HFF-Myc (cell line): ENCODE measurements at regions not wholly inside any gene's neighbourhood (a gene's known extent, or its start where the extent isn't known, plus 50 kb on each side); places are given as distances from the start of the nearest gene placed in this dataset.
A peak's percentile ranks its signal among the peaks of the same experiment; 100 is the strongest.

ENCODE experiments used
- DNase-seq: peaks from one replicate; pipeline ENCODE4 v3.0.0-alpha.2; 2011; ENCODE audit warnings: low read depth; ENCODE audit errors: extremely low read depth
- H3K4me3 ChIP-seq: replicated peaks from 2 replicates; pipeline ENCODE4 v1.5.1; 2011; ENCODE audit warnings: low read depth, mild to moderate bottlenecking, control low read depth, low read length
- CTCF ChIP-seq: IDR thresholded peaks from 2 replicates; pipeline ENCODE4 v1.5.1; 2012; ENCODE audit warnings: mild to moderate bottlenecking, low read depth, low read length, control low read depth; ENCODE audit errors: missing control alignments

GRCh38 chr2:60311524-60311923, 241.9 kb downstream of the BCL11A start:
- no peak for TF ChIP-seq CTCF
- no peak overlapping the region for H3K4me3 ChIP-seq
- no peak for DNase-seq

- DNase-seq: no peak
- H3K4me3 ChIP-seq: no peak overlapping the region
- no peak for TF ChIP-seq CTCF
These were observed 243.4 kb downstream of the BCL11A start for GRCh38 chr2:60309941-60310660.

- no peak for DNase-seq
- H3K4me3 ChIP-seq: no peak overlapping the region
- no peak for TF ChIP-seq CTCF
These were observed 244.1 kb downstream of the BCL11A start for GRCh38 chr2:60309336-60309735.

GRCh38 chr2:60306267-60306861, 247.1 kb downstream of the BCL11A start:
- no peak for TF ChIP-seq CTCF
- peak; percentile 2 for DNase-seq
- H3K4me3 ChIP-seq: no peak overlapping the region

- H3K4me3 ChIP-seq: no peak overlapping the region
- TF ChIP-seq CTCF: no peak
- DNase-seq: no peak
These were observed 249.8 kb downstream of the BCL11A start for GRCh38 chr2:60303680-60304079.

- DNase-seq: no peak
- H3K4me3 ChIP-seq: no peak overlapping the region
- TF ChIP-seq CTCF: no peak
These were observed 250.9 kb downstream of the BCL11A start for GRCh38 chr2:60302377-60303126.
